Gastroesophageal sphincter (tissue), 3 donors: ENCODE measurements at regions not wholly inside any gene's neighbourhood (a gene's known extent, or its start where the extent isn't known, plus 50 kb on each side); places are given as distances from the start of the nearest gene placed in this dataset.

ENCODE experiments used
- CTCF ChIP-seq, 4 experiments: fragments of 200-600 bp in 2 of 4; fragments of 450-650 bp in 2 of 4; sonication (generic) in 1 of 4; IDR thresholded peaks; one replicate each; pipeline ENCODE4 v1.5.1; 2017 to 2019; ENCODE audit warnings: antibody characterized with exemption in 4 of 4, mild to moderate bottlenecking in 2 of 4, moderate library complexity in 2 of 4
- EP300 ChIP-seq: sonication (generic); formaldehyde crosslinking; IDR thresholded peaks from one replicate; pipeline ENCODE4 v1.6.1; 2017; ENCODE audit warnings: antibody characterized with exemption, mild to moderate bottlenecking
- POLR2A ChIP-seq, 2 donors: fragments of 450-650 bp; IDR thresholded peaks; one replicate each; pipeline ENCODE4 v1.6.1; 2017; ENCODE audit warnings: antibody characterized with exemption in 2 of 2, mild to moderate bottlenecking in 2 of 2, moderate library complexity in 1 of 2
- POLR2AphosphoS5 ChIP-seq: sonication (generic); formaldehyde crosslinking; IDR thresholded peaks from one replicate; pipeline ENCODE4 v1.6.1; 2017; ENCODE audit warnings: antibody characterized with exemption

- TF ChIP-seq CTCF (IDR thresholded peaks at IDR 0.05) = peak in 1 of 4 experiments; percentile 9
- no peak for TF ChIP-seq POLR2A (IDR thresholded peaks at IDR 0.05)
- TF ChIP-seq POLR2AphosphoS5 = peak; percentile 54
- TF ChIP-seq EP300 = no peak
Measured at GRCh38 chr17:77451245-77451893, 310.6 kb downstream of the SEC14L1 start.
